NCI-H345 (cell line): ENCODE measurements at regions not wholly inside any gene's neighbourhood (a gene's known extent, or its start where the extent isn't known, plus 50 kb on each side); places are given as distances from the start of the nearest gene placed in this dataset.
"Not testable (repeated sequence)": the region's sequence is repeated elsewhere in the genome, so short reads cannot be mapped to it uniquely, and the experiment has no call there.

Source experiments
- DNase-seq: peaks from one replicate; lab custom pipeline; 2025; lab: John Stamatoyannopoulos, UW

DNA sequence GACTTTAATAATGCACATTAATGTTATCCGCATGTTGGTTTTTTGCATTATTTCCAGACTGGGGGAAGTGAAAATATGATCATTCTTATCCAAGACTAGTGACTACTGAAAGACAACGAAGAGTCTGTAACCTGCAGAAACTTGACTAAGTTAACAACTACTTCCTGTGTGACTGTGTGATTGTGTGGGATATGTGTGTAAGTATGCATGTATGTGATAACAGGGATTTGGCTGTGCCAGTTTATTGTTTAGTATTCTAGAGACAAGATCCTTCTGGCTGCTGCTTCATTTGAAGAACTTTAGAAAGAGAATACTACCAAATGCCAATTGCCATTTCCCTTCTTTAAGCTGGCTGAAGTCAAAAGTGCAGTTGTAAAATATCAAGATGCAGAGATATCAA lies 375.7 kb upstream of the PRR16 start:
- DNase-seq = no peak

DNA sequence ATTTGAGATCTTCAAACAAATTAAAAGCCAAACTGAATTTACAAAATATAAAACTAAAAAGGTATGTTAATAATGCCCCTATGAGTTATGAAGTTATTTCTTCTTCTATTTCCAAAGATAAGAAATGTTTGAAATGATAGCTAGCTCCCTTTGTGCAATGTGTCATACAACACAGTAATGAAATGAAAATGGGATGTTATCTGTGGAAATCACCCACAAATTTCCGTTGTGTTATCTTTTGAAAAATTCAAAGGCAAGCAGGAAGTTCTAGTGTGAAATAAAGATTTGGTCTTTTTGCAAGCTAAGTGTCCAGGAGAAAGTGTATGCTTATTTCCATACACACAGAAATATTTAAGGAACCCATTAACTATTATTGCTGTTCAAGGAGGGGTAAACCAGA lies 375.3 kb upstream of the PRR16 start:
- no peak for DNase-seq

DNA sequence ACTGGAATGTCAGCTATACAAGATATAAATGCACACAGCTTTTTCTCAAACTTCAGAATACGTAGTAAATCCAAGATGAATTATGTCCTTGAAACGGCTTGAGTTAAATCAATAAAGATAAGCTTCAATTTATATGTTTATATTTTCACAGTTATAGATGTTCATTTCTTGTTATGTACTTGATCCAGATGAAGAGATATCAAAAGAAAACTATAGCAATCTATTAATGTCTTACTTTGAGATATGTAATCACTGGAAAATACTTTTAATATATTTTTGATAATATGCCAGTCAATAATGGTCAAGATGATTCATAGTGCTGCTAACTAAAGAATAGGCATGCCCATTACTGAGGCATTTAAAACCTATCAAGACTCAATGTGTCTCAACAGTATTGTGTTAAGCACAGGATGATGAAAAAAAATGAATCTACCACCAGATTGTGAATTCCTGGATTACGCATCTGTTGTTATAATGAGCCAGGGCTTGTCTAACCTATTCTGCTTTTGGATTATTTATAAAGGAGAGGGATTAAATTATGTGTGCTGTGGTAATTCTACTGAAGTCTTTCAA lies 372.6 kb upstream of the PRR16 start:
- no peak for DNase-seq

DNA sequence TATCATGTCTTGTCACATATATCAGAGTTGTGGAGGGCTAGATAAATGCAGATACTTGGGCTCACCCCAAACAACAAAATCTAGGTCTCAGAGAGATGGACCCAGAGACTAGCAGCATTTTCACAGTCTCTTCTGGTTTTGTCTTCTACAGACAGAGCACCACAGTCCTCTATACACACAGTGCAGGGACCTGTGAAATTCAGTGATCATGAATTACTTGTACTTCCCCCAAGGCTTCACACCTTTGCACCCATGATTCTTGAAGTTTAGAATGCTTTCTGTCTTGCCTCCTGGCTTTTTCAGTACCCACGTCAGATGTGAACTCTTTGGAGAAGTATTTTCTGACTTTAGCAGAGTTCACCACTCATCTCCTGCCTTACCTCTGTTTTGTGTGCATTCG lies 371.5 kb upstream of the PRR16 start:
- no peak for DNase-seq

DNA sequence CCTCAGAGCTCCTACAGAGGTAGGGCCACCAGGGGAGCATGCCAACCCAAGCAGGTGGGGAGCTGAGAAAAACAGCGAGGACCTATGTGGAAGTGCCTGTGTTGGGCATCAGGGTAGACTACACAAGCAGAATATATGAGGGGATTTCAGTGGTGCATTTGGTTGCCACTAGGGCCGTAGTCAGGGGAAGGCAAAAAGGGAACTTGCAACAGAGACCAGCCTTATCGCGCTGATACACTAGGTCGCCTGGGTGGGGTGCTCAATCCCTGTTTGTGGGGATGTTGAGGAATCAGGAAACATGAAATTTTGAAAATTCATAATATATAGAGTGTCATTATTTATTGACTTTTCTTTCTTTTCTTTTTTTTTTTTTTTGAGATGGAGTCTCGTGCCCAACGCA lies 370.9 kb upstream of the PRR16 start:
- no peak for DNase-seq

DNA sequence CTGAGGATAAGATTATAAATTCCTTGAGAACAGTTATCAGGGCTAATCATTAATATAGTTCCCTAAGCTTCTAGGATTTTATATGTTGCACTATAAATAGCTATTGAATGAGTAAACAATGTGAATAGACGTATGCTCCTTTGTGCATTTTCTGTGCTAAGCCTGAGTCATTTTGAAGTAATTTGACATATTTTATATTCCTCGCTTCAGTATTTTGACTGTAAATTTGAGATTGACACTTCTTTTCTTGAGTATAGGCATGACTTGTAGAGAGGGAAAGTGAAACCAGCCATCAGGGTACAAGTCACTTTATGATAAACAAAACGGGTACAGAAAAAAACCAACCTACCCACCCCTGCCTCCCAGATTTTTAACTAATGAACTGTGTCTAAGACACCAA lies 367.7 kb upstream of the PRR16 start:
- no peak for DNase-seq

DNA sequence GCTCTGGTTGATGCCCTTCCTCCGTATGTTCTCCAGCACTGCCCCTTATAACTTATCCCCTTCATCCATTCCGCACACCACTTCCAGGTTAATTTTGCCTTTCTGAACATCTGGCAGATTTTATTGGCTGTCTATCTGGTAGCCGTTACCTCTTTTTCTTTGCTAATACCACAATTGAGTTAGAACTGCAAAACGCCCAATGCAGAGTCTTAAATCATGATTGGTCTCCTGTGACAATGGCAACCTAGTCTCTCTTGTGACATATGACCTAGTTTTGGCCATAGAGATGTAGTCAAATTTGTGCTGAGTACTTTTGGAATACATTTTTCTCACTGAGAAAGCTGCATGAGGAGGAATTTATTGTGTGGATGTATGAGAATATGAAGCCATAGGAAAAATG lies 365.7 kb upstream of the PRR16 start:
- DNase-seq = no peak

DNA sequence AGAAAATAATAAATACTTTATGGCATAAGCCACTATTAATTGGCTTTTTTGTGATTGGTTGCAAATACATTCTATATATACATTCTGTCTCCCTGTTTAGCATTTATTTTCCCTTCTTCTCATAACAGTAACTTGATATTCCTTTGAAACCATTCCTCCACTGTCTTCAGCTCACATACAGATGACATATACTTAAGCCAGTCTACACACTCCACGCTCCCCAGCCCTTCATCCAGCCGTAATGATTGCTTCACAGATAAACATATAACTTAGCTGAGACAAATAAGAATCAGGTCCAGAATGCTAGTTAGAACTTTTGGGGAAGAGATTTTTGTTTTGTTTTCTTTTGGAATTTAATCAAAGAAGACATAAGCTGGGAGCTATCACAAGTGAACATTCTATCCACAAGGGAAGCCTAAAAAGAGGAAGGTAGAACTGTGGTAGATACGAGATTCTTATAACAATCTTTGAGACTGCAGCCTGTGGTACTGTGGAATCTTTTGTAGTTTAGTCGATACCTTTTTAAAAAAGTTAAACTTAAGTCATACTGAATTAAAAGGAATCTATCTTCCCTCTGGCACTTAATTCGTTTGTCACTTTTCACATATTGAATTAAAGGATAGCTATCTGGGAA lies 365.1 kb upstream of the PRR16 start:
- DNase-seq = no peak

DNA sequence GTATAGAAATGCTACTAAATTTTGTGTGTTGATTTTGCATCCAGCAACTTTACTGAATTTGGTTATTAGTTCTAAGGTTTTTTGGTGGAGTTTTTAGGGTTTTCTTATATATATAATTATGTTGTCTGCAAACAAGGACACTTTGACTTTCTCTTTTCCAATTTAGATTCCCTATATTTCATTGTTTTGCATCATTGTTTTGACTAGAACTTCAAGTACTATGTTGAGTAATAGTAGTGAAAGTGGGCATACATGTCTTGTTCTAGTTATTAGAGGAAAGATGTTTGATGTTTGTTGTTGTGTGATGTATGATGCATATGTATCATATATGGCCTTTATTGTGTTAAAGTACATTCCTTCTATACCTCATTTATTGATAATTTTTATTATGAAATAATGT lies 362.3 kb upstream of the PRR16 start:
- no peak for DNase-seq

DNA sequence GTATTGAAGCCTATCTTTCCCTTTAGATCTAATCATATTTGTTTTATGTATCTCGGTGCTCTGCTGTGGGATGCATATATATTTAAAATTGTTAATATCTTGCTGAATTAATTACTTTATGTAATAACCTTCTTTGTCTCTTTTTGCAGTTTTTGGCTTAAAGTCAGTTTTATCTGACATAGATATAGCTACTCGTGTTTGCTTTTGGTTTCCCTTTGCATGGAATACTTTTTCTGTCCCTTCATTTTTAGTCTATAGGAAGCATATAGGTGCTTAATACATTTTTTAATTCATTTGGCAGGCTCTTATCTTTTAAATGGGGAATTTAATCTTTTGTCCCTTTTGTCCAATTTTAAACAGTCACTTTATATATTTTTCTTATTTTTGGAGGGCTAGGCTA lies 360.6 kb upstream of the PRR16 start:
- DNase-seq = no peak

DNA sequence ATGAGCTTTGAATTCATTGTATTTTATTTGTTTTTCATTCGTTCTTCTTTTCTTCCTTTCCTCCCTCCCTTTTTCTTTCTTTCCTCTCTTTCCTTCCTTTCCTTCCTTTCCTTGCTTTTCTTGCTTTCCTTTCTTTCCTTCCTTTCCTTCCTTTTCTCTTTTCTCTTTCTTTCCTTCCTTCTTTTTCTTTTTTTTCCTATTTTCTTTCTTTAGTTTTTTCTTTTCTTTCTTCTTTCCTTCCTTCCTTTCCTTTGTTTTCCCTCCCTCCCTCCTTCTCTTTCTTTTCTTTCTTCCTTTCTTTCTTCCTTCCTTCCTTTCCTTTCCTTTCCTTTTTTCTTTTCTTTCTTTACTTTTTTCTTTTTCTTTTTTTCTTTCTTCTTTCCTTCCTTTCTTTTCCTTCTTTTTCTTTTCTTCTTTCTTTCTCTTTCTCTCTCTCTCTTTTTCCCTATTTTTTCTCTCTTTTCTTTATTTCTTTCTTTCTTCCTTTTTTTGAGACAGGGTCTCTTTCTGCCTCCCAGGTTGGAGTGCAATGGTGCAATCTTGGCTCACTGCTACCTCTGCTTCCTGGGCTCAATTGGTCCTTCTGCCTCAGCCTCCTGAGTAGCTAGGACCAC lies 357.1 kb upstream of the PRR16 start:
- DNase-seq = no peak

DNA sequence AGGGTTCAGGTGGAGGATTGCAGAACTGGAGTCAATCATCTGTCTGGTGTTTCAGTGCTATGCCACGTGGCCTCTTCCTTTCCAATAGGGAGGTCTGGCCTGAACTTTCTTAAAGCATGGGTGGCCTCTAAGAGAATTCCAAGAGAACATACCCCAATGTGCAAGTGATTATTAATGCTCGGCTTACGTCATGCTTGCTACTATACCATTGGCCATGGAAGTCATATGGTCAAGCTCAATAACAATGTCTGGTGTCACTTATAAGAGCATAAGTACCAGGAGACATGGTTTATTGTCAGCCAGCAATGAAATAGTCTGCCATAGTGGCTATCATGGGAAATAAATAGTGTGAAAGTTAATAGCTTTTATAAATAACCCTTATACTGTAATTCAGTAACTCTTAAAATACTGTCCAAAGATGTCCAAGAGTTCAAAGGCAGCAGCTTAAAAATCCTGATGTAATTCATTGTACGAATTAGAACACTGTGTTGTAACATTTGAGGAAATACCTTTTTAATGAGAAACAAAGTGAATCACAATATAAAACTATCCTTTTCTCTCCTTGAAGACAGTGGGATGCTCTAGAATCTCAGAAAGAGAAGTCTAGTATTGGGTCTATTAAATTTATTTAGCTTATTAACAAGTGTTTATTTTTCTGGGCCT lies 355.4 kb upstream of the PRR16 start:
- no peak for DNase-seq

DNA sequence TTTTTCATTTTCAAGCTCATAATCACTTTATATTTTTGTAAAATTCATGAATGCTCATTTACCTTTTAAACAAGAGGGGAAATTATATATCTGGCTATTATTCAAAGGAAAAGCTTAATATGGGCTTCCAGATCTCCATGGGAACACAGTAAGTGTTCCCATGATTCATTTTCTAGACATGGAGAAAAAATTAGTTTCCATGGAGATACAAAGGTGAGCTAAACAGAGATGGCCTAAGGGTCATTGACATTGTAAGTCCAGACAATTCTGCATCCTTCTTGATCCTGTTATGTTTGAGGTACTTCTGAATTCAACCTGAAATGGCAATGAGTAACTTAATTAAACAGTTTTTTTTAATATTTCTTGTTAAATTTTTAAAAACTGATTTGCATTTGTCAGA lies 341.4 kb upstream of the PRR16 start:
- DNase-seq = no peak

DNA sequence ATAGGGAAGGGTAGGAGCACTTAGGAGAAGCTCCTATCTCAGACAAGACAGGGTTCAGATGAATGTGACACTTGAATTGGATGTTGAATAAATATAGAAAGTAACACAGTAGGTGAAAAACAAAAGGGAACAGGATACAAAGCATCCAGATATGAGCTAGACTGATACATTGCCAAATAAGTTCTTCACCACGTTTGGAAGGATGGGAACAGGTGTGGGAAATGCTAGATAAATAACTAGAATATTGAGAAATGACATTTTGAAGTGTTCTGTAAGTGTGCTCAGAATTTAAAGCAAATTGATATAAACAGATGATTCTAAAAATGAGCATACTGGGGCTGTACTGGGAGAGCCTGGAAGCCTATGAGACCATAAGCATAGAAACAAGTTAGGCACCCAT lies 340.1 kb upstream of the PRR16 start:
- no peak for DNase-seq

DNA sequence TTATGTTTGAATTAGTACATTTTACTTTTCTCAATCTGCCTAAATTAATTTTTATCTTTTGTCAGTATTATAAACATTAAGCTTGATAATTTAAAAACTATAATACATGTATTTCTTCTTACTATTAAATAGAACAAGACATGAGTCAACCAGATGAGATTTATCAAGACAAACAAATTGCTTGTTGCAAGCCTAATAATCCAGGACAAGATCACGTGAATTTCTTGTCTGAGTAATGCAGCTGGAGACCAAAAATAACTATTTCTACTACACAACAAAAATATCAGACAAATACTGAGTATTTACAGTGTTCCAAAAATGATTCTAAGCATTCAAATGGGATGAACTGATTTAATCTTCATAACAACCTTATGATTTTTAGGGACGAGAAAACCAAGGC lies 339.1 kb upstream of the PRR16 start:
- DNase-seq = no peak

DNA sequence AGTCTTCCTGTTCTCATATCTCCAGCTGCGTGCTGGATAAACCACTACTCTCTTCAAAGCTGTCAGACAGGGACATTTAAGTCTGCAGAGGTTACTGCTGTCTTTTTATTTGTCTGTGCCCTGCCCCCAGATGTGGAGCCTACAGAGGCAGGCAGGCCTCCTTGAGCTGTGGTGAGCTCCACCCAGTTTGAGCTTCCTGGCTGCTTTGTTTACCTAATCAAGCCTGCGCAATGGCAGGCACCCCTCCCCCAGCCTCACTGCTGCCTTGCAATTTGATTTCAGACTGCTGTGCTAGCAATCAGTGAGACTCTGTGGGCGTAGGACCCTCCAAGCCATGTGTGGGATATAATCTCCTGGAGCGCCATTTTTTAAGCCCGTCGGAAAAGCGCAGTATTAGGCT lies 331.8 kb upstream of the PRR16 start:
- not testable (repeated sequence) for DNase-seq

DNA sequence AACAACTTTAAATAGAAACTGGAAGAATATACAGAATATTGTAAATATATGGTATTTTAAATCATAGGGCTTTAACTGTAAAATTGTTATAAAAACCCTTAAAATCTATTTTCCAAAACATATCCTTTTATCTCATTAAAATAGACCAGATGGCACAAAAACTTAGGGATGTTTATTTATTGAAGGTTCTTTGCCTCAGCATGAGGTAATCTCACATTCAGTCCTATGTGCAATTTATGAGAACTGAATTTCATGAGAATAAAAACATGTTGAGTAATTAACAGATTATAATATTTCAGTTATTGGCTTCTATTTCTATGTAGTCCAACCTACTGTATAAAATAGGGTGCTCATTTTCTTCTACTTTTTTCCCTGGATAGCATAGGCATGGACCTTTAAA lies 329.2 kb upstream of the PRR16 start:
- DNase-seq = no peak

DNA sequence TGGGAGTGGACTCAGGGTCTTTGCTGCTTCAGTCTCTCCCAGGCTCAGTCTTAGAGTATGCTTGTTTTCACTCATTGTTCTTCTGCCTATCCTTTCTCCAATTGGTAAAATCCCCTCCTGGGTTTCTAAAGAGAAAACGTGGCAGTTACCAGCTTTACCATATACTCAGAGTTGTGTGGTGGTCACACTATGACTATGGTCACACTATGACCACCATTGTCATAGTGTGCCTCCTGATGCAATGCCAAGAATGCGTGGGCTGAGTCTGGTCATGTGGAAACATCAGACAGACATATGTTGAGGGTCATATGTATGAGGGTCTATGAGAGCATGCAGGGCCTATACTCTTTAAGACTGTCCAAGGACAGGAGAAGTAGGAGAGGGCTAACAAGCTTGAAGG lies 326.5 kb upstream of the PRR16 start:
- no peak for DNase-seq

DNA sequence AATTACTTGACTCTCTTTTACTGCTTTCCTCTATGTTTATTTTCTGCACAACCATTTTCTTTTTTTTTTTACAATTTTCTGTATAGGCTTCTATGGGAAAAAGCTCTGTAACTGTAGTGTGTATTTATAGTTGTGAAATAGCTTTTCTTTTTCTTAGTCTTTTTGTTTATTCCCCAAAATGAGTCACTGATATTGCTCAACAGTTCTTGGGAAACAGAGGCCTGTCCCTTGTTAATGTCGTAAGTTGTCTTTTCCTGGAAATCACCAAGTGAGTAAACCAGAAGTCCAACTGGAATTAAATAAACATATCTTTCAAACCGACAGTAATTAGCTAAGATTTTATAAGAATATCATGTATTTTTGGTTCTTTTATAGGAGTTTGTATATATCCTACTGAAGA lies 325.1 kb upstream of the PRR16 start:
- no peak for DNase-seq

DNA sequence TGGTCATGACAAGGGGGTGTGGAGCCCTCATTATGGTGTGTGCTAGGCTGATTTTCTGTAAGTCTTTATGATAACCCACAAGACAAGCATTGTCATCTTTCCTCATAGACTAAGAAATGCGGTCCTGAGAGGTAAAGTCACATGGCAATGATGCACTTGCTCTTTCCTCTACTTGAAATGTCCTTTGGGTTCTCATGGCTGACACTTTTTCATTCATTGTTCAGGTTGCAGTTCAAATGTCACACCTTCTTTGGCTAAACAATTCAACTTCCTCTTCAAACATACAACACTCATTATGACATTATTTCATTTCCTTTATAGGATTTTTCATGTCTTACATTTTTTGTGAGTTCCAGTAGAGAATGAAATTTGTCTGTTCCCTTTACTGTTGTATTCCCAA lies 323.6 kb upstream of the PRR16 start:
- no peak for DNase-seq

DNA sequence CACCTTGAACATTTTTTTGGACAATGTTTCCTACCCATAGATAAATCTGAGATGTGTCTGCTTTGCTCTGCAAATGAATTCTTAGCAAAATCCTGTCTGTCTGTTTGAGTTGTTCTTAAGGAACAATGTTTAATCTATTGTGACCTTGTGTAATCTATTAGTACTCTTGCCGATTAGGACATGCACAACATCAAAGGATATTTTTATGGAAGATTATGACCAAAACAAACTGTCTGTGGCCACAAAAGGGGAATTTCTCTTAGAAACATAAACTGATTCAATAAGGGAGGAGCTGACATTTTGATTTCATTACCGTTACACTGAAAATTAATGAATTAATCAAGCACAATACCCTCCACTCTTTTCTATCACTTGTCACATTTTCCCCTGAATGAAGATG lies 323.0 kb upstream of the PRR16 start:
- no peak for DNase-seq

DNA sequence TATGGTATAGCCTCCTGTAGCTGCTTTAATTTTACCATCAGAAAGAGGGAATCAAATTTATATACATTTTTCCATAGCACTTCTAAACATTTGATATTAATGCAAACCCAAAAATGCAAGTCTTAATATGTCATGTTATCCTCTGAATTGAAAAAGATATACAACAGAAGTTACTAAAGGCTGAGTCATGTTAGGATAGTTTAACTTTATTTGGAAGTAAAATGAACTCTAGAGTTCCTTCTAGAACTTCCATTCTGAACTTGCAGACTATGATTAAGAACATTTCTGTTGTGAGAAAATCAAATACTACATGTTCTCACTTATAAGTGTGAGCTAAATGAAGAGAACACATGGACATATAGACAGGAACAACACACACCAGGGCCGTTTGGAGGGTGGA lies 317.3 kb upstream of the PRR16 start:
- no peak for DNase-seq

DNA sequence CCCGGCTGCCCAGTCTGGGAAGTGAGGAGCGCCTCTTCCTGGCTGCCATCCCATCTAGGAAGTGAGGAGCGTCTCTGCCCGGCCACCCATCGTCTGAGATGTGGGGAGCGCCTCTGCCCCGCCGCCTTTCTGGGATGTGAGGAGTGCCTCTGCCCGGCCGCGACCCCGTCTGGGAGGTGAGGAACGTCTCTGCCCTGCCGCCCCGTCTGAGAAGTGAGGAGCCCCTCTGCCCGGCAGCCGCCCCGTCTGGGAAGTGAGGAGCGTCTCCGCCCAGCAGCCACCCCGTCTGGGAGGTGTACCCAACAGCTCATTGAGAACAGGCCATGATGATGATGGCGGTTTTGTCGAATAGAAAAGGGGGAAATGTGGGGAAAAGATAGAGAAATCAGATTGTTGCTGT lies 316.2 kb upstream of the PRR16 start:
- DNase-seq = not testable (repeated sequence)

DNA sequence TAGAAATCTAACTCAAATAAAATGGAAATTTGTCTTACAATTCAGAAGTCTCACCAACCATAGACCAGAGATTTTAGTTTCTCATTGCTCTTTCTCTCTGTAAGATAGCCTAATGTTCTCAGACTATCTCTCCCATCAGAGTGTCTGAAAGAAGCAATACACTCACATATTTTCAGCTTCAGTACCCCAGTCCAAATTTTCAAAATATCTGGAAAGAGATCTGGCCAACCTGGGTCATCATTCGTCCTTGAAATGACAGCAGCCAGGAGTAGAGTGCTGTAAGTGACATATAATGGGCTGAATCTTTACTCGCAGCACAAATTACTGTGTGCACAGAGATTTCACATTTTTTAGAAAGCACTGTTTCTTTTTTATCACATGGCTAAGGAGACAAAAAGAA lies 313.3 kb upstream of the PRR16 start:
- DNase-seq = no peak
